HFFc6 (cell line): ENCODE measurements at regions not wholly inside any gene's neighbourhood (a gene's known extent, or its start where the extent isn't known, plus 50 kb on each side); places are given as distances from the start of the nearest gene placed in this dataset.
"Not testable (repeated sequence)": the region's sequence is repeated elsewhere in the genome, so short reads cannot be mapped to it uniquely, and the experiment has no call there.

Experiments
- DNase-seq: peaks from one replicate; pipeline ENCODE4 v3.0.0-alpha.2; 2018
- H3K27ac Mint-ChIP-seq: 2 replicates; pipeline ENCODE4 v1.8.0; 2020; ENCODE audit warnings: mild to moderate bottlenecking, mixed read lengths
- H3K27me3 Mint-ChIP-seq: 2 replicates; pipeline ENCODE4 v1.8.0; 2021; ENCODE audit warnings: mild to moderate bottlenecking, moderate library complexity, mixed read lengths; ENCODE audit not compliant: insufficient read depth
- H3K36me3 Mint-ChIP-seq: 2 replicates; pipeline ENCODE4 v1.8.0; 2021; ENCODE audit warnings: low read depth, mixed read lengths
- H3K4me1 Mint-ChIP-seq: 2 replicates; pipeline ENCODE4 v1.8.0; 2020; ENCODE audit warnings: low read depth, mixed read lengths
- H3K4me3 Mint-ChIP-seq: 2 replicates; pipeline ENCODE4 v1.8.0; 2020; ENCODE audit warnings: mild to moderate bottlenecking, moderate library complexity, mixed read lengths
- H3K9me3 Mint-ChIP-seq: 2 replicates; pipeline ENCODE4 v1.8.0; 2020; ENCODE audit warnings: mild to moderate bottlenecking, mixed read lengths
- TF ChIP-seq, protein P1 (sequence below): fragments of 200-600 bp; sonication (generic); IDR thresholded peaks from 2 replicates; pipeline ENCODE4 v1.5.0; 2021; ENCODE audit warnings: antibody characterized with exemption, mild to moderate bottlenecking

DNA sequence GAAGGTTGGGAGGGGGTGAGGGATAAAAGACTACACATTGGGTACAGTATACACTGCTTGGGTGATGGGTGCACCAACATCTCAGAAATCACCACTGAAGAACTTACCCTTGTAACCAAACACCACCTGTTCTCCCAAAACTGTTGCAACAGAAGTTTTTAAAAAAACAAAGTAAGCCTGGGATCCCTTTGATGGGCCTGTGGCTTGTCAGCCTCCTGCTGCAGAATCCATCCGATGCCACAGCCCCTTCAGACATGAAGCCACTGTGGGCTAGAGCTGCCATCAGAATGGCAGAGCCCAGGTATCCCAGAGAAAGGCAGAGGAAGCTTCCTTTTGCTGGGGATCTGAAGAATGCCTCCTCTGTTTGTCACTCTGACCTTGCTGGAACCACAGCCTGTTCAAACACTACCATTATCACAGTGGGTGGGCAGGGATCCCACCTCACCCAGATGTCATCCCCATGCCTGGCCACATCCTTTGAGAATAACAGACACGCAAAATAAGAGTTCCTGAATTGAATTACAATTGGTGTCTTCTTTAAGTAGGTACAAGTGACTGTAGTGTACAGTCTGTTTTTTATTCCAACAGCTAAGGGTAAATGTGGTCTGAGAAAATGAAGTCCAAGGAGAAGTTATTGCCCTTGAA, 78.1 kb upstream of the DIRAS2 start:
- no peaks in the 10 kb centered on the region for H3K27me3 Mint-ChIP-seq
- no peaks in the 10 kb centered on the region for H3K36me3 Mint-ChIP-seq
- no peak overlapping the region for H3K4me3 Mint-ChIP-seq
- TF ChIP-seq, protein P1, sequence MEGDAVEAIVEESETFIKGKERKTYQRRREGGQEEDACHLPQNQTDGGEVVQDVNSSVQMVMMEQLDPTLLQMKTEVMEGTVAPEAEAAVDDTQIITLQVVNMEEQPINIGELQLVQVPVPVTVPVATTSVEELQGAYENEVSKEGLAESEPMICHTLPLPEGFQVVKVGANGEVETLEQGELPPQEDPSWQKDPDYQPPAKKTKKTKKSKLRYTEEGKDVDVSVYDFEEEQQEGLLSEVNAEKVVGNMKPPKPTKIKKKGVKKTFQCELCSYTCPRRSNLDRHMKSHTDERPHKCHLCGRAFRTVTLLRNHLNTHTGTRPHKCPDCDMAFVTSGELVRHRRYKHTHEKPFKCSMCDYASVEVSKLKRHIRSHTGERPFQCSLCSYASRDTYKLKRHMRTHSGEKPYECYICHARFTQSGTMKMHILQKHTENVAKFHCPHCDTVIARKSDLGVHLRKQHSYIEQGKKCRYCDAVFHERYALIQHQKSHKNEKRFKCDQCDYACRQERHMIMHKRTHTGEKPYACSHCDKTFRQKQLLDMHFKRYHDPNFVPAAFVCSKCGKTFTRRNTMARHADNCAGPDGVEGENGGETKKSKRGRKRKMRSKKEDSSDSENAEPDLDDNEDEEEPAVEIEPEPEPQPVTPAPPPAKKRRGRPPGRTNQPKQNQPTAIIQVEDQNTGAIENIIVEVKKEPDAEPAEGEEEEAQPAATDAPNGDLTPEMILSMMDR = no peak
- H3K27ac Mint-ChIP-seq = no peak overlapping the region
- no peak for DNase-seq
- peaks cover 40% of the 10 kb centered on the region for H3K9me3 Mint-ChIP-seq
- H3K4me1 Mint-ChIP-seq = no peaks in the 10 kb centered on the region

DNA sequence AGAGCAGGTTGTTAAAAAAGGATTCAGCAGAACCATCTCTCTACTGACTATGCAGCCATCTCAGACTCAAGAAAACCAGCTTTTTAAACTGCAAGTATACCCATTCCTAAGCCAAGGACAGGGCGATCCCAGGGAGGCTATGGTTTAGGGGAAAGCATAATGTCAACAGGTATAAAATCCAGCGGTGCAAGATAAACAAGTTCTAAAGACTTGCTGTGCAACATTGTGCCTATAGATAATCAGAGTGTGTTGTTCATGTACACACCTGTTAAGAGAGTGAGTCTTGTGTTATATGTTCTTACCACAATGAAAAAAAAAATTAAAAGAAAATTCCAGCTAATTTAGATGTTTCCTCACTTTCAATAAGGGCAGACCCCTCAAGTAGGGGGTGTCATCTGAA, 63.6 kb upstream of the DIRAS2 start:
- H3K36me3 Mint-ChIP-seq = no peaks in the 10 kb centered on the region
- peaks cover 16% of the 10 kb centered on the region for H3K9me3 Mint-ChIP-seq
- TF ChIP-seq, protein P1 = no peak
- H3K27me3 Mint-ChIP-seq = peaks cover 2% of the 10 kb centered on the region
- H3K27ac Mint-ChIP-seq = no peak overlapping the region
- H3K4me3 Mint-ChIP-seq = no peak overlapping the region
- H3K4me1 Mint-ChIP-seq = no peaks in the 10 kb centered on the region
- DNase-seq = no peak

DNA sequence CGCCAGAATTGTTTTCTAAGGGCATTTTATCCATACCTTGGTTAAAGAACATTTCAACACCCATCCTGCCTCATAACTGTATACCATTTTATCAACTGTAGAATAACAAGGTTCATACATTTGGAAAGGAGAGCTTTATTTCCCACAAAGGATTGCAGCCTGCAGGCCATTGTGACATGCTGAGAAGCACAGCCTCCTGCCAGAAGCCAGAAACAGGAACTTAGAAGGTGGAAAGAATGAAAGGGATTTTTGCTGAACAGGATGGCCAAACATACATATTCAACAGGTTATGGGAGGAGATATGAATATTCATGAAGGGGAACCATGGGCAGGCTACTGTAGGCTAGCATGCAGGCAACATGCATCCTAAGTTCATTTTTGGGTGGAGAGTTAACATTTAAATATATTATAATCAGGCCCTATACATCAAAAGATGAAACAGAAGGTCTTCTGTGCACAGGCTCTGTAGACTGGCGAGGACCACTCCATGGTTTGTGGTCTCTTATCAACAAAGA, 59.9 kb upstream of the DIRAS2 start:
- TF ChIP-seq, protein P1 = no peak
- Mint-ChIP-seq H3K36me3 (peaks cover 5% of the 10 kb centered on the region; the same call in 1 of the 2 replicates), H3K27me3 (no peaks in the 10 kb centered on the region; the same call in 1 of the 2 replicates), H3K4me1 (no peaks in the 10 kb centered on the region), H3K4me3 (no peak overlapping the region), H3K9me3 (peaks cover 30% of the 10 kb centered on the region), H3K27ac (no peak overlapping the region)
- DNase-seq = no peak

DNA sequence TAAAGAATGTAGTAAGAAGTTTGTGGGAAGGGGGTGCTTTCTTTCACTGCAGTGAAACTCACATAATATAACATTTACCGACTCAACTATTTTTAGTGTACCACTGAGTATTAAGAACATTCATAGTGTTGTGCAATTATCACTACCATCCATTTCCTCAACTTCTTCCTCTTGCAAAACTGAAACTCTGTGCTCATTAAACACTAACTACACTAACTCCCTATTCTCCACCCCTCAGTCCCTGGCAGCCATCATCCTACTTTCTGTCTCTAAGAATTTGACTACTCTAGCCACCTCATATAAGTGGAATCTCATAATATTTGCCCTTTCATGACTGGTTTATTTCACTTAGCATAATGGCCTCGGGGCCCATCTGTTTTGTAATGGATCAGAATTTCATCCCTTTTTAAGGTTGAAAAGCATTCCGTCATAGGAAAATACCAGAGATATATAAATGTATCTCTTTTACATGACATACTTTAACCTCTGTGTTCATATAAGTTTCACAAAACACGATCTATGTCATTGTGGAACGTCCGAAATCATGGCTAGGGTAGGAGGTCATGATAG, 56.3 kb upstream of the DIRAS2 start:
- H3K4me3 Mint-ChIP-seq = no peak overlapping the region
- H3K9me3 Mint-ChIP-seq = peaks cover 29% of the 10 kb centered on the region
- no peaks in the 10 kb centered on the region for H3K4me1 Mint-ChIP-seq
- peaks cover 5% of the 10 kb centered on the region; the same call in 1 of the 2 replicates for H3K36me3 Mint-ChIP-seq
- H3K27ac Mint-ChIP-seq = no peak overlapping the region
- H3K27me3 Mint-ChIP-seq = no peaks in the 10 kb centered on the region; the same call in 1 of the 2 replicates
- TF ChIP-seq, protein P1 = no peak
- no peak for DNase-seq

DNA sequence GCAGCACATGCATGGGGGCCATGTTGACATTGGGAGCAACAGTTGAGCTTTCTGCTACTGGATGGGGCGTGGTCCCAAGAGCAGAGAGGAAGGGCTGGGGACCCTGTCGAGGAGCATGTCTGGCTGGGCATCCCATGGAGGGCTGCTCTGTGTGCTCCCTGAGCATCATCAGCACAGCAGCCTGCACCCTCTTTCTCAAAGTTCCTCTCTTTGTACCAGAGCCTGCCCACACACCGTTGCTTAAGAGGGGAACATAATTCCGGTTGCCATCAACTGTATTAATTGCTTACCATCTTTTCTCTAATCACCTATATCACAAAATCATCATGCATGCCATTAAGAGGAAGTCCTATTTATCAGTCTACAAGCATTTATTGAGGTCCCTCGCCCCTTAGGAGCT, 55.2 kb upstream of the DIRAS2 start:
- no peak for DNase-seq
- Mint-ChIP-seq H3K4me1 (no peaks in the 10 kb centered on the region), H3K27ac (no peak overlapping the region), H3K36me3 (peaks cover 5% of the 10 kb centered on the region; the same call in 1 of the 2 replicates), H3K4me3 (no peak overlapping the region), H3K9me3 (peaks cover 29% of the 10 kb centered on the region), H3K27me3 (no peaks in the 10 kb centered on the region; the same call in 1 of the 2 replicates)
- TF ChIP-seq, protein P1 = no peak

DNA sequence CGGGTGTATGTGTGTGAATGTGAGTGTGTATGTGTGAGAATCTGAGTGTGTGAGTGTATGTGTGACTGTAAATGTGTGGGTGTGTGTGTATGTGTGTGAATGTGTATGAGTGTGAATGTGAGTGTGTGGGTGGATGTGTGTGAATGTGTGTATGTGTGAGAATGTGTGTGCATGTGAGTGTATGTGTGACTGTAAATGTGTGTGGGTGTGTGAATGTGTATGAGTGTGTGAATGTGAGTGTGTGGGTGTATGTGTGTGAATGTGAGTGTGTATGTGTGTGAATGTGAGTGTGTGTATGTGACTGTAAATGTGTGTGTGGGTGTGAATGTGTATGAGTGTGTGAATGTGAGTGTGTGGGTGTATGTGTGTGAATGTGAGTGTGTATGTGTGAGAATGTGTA, 51.6 kb upstream of the DIRAS2 start:
- H3K36me3 Mint-ChIP-seq, DNase-seq, H3K27ac Mint-ChIP-seq, H3K27me3 Mint-ChIP-seq, H3K4me3 Mint-ChIP-seq, H3K4me1 Mint-ChIP-seq: not testable (repeated sequence)
- H3K9me3 Mint-ChIP-seq = peaks cover 26% of the 10 kb centered on the region
